GM18907 (cell line): ENCODE measurements at regions not wholly inside any gene's neighbourhood (a gene's known extent, or its start where the extent isn't known, plus 50 kb on each side); places are given as distances from the start of the nearest gene placed in this dataset.

Source experiments
- ATAC-seq: cut with Tn5 transposase; IDR thresholded peaks from one replicate; pipeline ENCODE4 v1.9.1; 2021; ENCODE audit warnings: mild to moderate bottlenecking, moderate library complexity; ENCODE audit not compliant: unreplicated experiment

DNA sequence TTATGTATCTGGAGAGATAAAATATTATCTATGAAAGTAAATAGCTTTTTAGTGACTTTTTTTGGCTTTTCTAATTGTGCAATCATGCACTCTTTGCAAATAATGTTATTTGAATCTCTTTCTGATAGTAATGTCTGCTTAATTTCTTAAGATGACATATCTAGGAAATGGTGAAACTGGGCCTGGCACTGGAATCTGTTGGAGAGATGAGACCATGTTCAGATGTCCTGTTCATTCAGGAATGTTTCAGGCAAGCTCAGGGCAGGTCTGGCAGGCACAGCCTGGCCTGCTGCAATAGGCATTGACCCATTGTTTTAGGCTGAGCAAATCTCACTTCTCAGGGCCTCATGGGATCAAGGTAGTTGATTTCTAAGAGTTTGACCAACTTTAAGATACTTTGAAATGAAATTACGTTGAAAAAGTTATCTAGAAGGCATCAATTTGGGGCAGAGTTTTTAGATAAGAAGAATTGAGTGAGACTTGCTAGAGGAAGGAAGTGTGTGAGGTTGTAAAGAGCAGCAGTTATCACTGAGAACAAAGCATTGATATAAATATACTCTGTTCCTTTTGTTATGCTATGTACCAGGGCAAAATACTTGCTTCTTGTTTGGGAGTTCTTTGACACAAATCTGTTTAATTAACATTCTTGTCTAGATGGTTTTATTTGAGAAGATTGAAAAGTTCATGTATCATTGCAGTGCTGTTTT lies 133.0 kb upstream of the LEF1 start:
- ATAC-seq = no peak

DNA sequence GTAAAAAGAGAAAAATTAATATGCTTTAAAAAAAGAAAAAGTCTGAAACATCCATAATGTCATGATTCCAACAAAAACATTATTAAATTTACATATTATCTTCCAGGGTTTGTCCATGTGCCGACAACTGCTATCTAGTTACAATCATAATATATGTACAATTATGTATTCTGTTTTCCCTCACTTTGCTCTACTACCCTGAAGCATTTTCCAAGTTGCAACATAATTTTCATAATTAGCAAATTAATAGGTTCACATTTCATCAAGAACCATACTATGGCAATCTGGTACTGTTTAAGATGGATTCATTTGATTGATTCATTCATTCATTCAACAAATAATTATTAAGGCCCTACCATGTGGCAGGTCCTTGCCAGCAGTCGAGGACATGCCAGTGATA lies 128.9 kb upstream of the LEF1 start:
- no peak for ATAC-seq

DNA sequence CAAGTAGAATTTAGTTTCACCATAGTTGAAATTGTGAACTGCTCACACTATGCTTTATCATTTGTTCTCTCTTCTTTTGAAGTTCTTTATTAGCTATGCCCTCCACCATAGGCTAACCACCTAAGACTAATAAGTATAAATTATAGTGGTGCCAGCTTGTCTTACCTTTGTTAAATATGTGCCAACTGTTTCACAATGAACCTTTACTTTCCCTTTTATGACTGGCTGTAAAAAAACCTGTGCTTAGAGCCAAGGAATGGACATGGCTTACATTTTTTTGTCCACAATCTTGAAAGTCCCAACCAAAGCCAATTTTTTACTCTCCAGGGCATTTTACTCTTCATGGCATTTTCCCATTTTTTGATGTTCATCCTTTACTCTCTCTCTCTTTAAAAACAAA lies 123.5 kb upstream of the LEF1 start:
- ATAC-seq = no peak

DNA sequence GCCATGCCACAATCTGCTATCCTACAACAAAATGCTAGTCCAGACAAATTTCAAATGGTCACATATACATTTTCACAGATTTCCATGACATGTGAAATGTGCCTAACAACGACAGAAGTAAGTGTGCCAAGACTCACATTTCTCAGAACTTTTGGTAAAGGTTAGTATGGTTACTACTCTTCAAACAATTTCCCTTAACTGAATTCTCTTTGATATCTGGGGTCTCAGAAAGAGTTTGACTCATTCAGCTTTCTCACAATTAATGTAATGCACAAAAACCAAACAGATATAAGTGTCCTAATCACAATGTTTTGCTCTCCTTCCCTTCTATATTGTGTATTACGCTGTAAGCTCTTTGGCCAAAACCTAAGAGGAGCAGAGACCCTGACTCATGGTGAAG lies 122.4 kb upstream of the LEF1 start:
- ATAC-seq = no peak

DNA sequence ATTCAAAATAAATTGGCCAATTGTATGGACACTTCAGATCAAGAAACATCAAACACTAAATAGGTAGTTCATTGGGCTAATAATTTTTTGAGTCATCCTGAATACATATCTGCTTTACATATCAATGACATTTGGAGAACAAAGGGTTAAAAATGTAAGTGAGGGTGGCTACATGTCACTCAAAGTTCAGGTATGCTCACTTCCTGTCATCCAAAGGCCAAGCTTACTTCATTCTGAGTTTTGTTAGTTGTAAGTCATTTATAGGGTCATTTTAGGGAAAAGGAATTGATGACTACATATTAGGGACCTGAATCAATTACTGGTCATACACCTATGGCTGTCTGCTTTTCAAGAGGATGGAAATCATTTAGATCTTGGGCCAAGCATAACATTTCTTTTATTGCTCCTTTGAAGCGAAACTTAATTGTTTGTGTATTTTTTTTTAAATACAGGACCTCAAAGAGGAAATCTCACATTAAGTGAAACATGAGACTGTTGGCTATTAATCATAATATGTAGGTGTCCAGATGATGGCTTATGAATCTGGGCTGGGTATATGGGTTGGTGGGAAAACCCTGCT lies 119.2 kb upstream of the LEF1 start:
- no peak for ATAC-seq

DNA sequence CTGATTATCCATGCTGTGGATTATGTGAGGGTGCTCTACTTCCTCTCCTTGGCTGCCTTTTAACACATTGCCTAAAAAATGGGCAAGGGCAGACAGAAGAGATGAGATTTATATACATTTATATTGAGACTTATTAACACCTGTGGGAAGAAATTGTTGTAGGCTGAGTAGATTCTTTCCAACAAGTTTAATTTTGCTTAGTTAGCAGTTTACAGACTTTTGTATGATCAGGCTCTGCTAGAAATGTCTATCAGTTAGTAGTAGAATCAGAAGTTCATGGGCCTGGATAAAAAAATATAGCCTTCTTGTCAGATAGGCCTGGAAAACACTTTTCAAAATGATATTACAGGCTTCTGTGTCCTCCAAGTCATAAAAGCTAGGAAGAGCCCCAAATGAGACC lies 111.3 kb upstream of the LEF1 start:
- ATAC-seq = no peak

DNA sequence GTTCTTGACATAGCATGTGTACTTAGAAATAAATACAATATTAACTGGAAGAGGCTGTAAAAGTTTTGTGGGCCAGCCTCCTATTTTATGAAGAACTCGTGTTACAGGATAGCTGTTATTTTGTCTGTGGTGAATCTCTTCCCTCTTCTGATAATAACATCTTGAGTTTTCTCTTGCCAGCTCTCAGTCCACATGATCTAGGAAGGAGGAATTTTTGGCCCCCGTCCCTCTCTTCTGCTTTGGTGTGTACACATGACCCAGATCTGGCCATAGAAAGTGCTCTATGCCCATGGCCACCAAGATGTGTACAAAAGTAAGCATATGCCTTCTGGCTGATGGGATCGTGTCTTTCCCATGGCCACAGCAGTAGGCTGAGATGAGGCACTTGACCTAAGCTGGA lies 108.0 kb upstream of the LEF1 start:
- no peak for ATAC-seq

DNA sequence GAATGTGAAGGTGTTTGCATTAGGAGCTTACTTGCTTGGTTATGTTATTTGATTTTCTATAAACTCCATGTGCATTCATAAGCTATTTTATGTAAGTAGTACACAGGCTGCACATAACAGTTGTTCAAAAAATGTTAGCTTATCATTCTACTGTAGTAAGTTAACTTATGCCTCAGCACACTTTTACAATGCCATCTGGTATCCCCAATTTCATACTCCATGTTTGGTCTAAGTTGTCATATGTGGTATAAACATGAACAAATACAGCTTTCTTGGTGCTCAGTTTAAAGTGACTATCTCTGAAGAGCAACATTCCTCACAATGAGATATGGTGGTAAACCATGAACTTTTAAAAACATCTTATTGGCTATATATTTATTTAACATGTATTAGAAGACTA lies 104.3 kb upstream of the LEF1 start:
- no peak for ATAC-seq

DNA sequence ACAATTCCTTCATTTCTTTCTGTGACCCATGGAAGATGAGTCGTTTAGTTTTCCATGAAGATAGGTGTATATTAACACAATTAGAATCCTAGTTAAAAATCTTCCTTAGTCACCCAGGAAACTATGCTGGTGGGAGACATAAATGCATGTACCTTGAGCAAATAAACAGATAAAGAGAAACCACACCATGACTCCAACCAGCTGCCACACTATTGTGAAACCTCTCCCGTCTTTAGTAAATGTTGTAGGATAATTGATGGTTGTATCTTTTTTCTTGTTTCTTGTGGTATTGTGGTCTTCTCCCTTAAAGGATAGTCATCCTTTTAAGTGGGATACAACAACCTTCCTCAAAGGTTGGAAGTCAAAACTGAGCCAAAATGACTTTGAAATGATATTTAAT lies 103.8 kb upstream of the LEF1 start:
- ATAC-seq = no peak

DNA sequence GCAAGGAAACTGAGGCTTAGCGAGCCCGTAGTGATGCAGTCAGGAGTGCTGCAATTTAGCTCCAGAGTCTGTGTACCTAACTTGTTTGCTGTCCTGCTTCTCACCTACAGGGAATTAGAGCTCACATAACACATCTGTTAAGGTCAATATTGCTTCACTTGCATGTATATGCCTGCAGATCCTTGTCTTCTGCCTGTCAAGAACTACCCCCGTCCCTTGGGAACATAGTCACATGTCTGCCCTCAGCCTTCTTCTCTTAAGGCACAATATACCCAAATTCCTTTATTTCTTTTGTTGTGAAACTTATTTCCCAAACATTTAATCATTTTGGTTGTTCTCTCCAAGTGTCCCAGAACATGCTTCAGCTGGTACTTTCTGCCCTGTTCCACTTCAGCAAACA lies 103.3 kb upstream of the LEF1 start:
- ATAC-seq = no peak

DNA sequence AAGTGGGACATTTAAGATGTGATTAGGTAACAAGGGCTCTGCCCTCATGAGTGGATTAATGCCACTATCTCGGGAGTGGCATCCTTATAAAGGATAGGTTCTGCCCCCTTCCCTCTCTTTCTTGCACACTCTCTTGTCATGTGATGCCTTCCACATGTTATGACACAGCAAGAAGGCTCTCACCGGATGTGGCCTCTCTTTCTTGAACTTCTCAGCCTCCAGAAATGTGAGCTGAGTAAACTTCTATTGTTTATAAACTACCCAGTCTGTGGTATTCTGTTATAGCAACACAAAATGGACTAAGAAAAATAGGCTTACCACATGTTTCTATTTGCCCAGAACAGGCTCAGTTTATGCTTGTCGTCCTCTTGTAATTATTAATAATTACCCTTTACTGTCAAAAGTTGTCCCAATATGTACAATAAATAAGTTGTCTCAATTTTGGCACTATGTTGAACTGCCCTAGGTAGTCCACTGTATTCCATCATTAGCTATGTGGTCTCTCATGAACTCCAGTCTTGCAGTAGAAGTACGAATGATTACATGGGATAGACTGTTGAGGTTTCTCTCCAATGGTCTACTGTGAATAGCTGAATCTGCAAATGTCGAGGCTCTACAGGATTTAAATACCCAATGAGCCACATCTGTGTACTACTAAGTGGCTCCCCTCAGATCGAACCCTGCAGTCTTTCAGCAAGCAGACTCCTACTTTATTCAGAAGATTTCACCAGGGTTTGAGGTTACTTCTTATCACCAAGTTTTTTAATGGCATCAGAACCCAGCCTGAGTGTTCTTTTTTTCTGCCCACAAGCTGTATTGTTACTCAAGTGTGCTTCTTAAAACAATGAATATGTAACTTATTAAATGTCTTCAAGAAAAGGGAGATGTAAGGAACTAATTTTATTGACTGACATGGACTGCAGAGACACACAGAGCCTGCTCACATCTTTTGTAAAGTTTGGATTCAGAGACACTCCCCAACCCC lies 102.0 kb upstream of the LEF1 start:
- no peak for ATAC-seq

DNA sequence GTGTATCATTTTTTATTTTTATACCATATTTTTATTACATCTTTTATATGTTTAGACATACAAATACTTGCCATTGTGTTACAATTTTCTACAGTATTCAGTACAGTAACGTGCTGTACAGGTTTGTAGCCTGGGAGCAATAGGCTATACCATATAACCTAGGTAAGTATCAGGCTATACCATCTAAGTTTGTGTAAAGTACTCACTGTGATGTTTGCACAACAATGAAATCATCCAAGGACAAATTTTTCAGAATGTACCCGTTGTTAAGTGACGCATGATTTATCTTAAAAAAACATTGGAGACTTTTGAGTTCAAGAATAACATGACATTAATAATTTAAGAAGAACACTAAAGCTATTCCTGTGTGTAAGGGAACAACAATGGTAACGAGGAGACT lies 96.0 kb upstream of the LEF1 start:
- ATAC-seq = no peak

DNA sequence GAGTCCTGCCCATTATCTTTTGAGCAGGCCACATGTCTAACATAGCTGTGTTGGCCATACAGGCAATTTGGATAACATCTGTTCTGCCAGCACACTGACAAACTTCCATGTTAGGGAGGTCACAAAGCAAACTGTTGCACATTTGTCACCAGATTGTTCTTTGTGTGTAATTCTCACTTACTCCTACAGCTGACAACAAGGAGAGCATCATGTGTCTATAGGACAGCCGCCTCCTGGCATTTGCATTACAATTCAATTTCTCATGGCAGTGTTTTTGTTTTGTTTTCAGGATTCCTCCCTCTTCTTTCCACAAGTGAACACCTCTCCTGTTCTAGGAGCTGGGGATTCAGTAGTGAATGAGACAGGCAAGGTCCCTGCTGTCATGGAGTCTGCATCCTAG lies 94.3 kb upstream of the LEF1 start:
- no peak for ATAC-seq

DNA sequence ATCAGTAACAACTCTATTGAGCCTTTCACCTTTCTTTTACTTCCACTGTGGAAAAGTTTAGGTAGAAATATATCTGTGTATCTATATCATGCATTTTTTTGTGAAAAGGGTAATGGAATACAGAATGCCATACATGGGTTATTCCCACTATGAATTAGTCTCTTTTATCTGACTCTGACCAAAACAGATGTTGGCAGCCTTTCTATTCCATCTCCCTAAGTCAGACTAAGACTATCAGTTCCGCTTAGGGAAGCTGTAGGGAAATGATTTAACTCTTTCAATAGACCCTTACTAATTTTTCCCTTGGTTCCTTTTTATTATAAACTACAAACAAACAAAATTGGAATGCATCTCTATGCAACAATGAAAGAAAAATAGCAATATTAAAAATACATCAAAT lies 92.3 kb upstream of the LEF1 start:
- no peak for ATAC-seq

DNA sequence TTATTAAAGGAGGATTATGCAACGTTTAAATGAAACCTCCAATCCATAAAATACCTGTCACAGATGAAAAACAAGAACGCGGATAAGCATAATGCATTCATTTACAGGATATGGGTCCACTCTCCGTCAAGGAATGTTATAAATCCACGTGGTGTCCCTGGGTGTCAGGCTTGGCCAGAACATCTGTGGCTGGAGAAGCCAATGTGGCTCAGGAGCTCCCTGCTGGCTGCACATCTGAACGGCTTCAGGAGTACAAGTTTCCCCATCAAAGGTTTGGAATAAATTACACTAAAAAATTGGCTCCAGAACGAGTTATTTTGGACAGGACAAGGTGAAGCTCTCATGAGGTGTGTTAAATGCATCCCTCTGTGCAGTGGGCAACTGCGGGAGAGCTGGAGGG lies 87.8 kb upstream of the LEF1 start:
- ATAC-seq = no peak

DNA sequence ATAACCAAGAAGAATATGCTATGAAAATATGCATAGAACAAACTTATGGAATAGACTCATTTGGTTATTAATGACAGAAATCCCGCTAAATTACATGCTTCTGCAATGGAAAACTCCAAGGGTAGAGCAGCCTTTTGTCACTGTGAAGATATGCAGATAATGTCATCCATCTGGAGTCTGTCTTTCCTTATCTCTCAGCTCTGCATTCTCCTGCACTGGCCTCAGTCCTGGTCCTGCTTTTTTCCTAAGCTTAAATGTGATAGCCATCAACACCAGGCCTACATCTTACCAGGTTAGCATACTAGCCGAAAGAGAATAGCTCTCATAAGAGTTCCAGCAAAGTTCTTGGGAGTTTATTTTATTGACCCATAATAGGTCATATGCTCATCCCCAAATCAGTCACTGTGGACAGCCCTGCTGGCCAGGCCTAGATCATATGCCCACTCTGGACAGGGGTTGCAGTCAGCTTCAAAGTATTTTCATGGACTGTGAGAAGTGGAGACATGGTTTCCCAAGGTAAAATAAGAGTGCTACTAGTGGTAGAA lies 86.5 kb upstream of the LEF1 start:
- no peak for ATAC-seq

DNA sequence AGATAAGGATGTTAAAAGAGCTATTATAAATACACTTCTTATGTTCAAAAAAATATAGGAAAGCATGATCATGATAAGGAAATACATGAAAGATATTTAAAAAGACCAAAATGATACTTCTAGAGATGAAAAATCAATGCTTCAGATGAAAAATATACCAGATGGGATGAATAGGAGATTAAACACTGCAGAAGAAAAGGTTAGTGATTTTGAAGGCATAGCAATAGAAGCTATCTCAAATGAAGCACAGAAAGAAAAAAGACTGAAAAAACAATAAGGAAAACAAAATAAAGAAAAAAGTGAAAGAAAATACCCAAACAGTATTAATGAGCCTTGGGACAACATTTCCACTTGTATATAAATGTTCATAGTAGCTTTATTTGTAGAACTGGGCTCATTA lies 80.7 kb upstream of the LEF1 start:
- ATAC-seq = no peak

DNA sequence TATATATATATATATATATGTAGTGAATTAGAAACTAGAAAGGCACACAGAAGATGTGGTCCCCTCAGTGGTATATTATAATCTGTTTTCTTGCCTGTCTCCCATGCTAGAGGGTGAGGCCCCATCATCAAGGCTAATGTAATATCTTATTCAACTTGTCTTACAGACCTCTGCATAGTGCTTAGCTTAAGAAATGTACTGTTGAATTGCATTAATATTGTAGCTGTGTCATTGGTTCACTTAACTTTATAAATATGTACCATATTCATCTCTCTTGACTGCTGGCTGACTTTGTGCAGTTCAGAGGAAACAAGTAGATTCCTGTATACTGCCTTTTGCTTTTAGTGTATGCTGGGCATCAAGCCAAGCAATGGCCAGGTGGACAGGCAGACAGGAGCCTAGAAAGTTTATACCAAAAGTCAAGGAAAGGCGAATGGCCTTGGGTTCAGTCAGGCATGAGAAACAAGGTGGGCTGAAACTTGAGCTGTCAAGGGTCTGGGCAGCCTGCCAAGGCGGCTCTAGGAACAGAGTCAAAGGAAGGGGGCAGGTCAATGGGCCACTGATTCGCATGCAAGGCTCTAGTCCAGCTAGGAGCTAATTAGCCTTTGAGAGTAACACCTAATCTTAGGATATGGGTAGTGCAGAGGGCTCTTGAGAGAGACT lies 78.8 kb upstream of the LEF1 start:
- ATAC-seq = no peak

DNA sequence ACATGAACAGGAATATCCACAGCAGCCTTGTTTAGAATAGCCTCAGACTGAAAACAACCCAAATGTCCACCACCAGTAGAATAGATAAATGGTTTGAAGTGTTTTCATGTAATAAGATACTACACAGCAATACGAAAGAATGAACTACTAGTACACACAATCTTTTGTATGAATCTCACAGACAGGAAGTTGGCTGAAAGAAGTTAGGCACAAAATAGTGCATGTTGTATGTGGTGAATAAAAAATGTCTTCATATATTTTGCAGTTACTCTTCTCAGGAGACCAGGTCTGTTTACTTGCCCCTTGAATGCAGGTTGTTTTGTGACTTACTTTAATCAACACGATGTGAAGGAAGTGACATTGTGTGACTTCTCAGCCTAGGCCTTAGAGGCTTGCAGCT lies 75.9 kb upstream of the LEF1 start:
- ATAC-seq = no peak

DNA sequence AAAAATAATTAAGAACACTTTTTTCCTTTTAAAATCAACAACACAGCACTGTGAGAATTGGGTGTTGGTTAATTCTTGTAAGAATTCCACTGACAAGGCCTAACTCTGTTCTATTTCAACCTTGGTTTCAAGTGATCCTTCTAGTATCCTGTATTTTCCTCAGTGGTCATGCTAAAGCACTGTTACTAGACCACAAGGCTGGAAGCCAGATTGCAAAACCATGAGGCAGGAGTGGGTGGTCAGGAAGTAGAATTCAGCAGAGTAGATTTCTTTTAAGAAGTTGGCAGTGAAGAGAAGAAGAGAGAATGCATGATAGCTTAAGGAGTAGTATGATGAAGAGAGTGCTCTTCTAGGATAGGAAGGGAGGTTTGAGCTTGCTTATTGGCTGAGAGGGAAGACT lies 71.6 kb upstream of the LEF1 start:
- no peak for ATAC-seq

DNA sequence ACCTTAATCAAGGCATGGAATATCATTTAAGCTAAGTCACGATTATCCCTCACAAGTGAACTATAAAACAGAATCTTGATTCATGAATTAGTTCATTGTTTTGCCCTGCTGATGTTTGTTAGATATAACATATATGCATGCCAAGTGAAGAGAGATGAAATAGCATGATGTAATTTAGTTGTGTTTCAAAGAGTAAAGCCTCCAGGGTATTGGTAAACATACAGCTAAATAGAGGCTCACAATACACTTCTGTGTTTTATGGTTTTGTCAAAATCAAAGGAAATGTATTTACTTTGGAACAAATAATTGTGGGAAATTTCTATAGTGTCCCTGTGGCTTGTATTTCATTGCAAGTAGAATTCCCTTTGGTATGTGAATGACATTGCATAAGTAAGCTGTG lies 69.0 kb upstream of the LEF1 start:
- no peak for ATAC-seq
